Spleen (tissue), 11 donors: ENCODE measurements at regions not wholly inside any gene's neighbourhood (a gene's known extent, or its start where the extent isn't known, plus 50 kb on each side); places are given as distances from the start of the nearest gene placed in this dataset.

ENCODE experiments used
- DNase-seq: peaks from one replicate; pipeline ENCODE4 v3.0.0-alpha.2; 2020
- H3K27ac ChIP-seq, 8 donors: fragments of 200-600 bp; sonication (generic) in 7 of 8; 1 replicate in 4 of 8; 2 replicates in 4 of 8; pipeline versions ENCODE4 v1.5.0 to v1.8.0; 2016 to 2021; ENCODE audit warnings: inconsistent platforms in 4 of 8, mild to moderate bottlenecking in 4 of 8, moderate library complexity in 1 of 8
- H3K27me3 ChIP-seq, 7 donors: fragments of 200-600 bp; sonication (generic) in 6 of 7; replicated peaks in 1 of 7; 1 replicate in 4 of 7; 2 replicates in 3 of 7; pipeline versions ENCODE4 v1.5.0 to v1.8.0; 2016 to 2021; ENCODE audit warnings: inconsistent platforms in 3 of 7, mild to moderate bottlenecking in 1 of 7
- H3K36me3 ChIP-seq, 6 donors: fragments of 200-600 bp; sonication (generic) in 5 of 6; 1 replicate in 4 of 6; 2 replicates in 2 of 6; pipeline versions ENCODE4 v1.5.0 to v1.8.0; 2016 to 2021; ENCODE audit warnings: inconsistent platforms in 2 of 6
- H3K4me1 ChIP-seq, 6 donors: fragments of 200-600 bp; sonication (generic) in 5 of 6; 1 replicate in 3 of 6; 2 replicates in 3 of 6; pipeline versions ENCODE4 v1.5.0 to v1.8.0; 2016 to 2021; ENCODE audit warnings: inconsistent platforms in 3 of 6
- H3K4me3 ChIP-seq, 8 donors: fragments of 200-600 bp; sonication (generic) in 7 of 8; 1 replicate in 4 of 8; 2 replicates in 4 of 8; pipeline versions ENCODE4 v1.5.0 to v1.8.0; 2016 to 2021; ENCODE audit warnings: inconsistent platforms in 4 of 8, mild to moderate bottlenecking in 4 of 8, moderate library complexity in 2 of 8
- H3K9me3 ChIP-seq, 8 donors: fragments of 200-600 bp; sonication (generic) in 7 of 8; 1 replicate in 4 of 8; 2 replicates in 4 of 8; pipeline versions ENCODE4 v1.5.0 to v1.8.0; 2016 to 2021; ENCODE audit warnings: inconsistent platforms in 4 of 8
- CTCF ChIP-seq, 11 experiments: fragments of 200-600 bp in 7 of 11; fragments of 450-650 bp in 4 of 11; sonication (generic) in 4 of 11; IDR thresholded peaks in 8 of 11; conservative IDR thresholded peaks in 3 of 11; 1 replicate in 7 of 11; 2 replicates in 4 of 11; pipeline versions ENCODE4 v1.4.0 to v1.8.0; 2016 to 2021; ENCODE audit warnings: antibody characterized with exemption in 11 of 11, inconsistent platforms in 4 of 11, mild to moderate bottlenecking in 1 of 11
- POLR2A ChIP-seq, 3 donors: fragments of 450-650 bp; IDR thresholded peaks; one replicate each; pipeline ENCODE4 v1.5.1; 2017; ENCODE audit warnings: antibody characterized with exemption in 3 of 3, mild to moderate bottlenecking in 1 of 3
- POLR2AphosphoS5 ChIP-seq, 3 donors: sonication (generic); formaldehyde crosslinking; IDR thresholded peaks; one replicate each; pipeline ENCODE4 v1.5.1; 2017; ENCODE audit warnings: antibody characterized with exemption in 3 of 3
- WGBS, 5 donors: extraction: QIAGEN DNeasy Blood & Tissue Kit in 3 of 5; methylation state at CpG; one replicate each; pipeline versions ENCODE4 v1.1.5 to v1.1.7; 2013 to 2018; 5-methylcytosine and 5-hydroxymethylcytosine counted together
- intact Hi-C: fragments of 100-400 bp; cut with DNase I; formaldehyde crosslinking; loops from one replicate; pipeline ENCODE4 v1.15.0; 2023; ENCODE audit warnings: low total_unique reads
- donor health status: healthy with polysubstance abuse.
- donor health status: DM: no; HTN: no; CAD: no; lungs with moderate emphysema.
- donor health status: DM: no; HTN: no; CAD: no.
- donor health status: Bipolar disorder and iron deficiency.
- donor health status: healthy.
- donor health status: DM: no; HTN: no; CAD: no.
- donor health status: DM: yes; HTN: yes; CAD: no.

- no peaks in the 10 kb centered on the region for H3K4me1 ChIP-seq
- no peak overlapping the region for H3K4me3 ChIP-seq
- no peak overlapping the region for H3K27ac ChIP-seq
- DNase-seq, result no peak
- no peaks in the 10 kb centered on the region for H3K27me3 ChIP-seq
- no peak for TF ChIP-seq POLR2AphosphoS5 (IDR thresholded peaks at IDR 0.05)
- TF ChIP-seq CTCF (IDR thresholded peaks at IDR 0.05 in 8 of 11, conservative IDR thresholded peaks at IDR 0.05 in 3 of 11), result no peak
- no peak for TF ChIP-seq POLR2A (IDR thresholded peaks at IDR 0.05)
- H3K9me3 ChIP-seq, result no peaks in the 10 kb centered on the region
- 65 to 86% (median 82%) methylated on average over 3 of the region's 3 CpGs for WGBS, 5 donors
- no peaks in the 10 kb centered on the region for H3K36me3 ChIP-seq
- intact Hi-C loops, result no loop called here
These were observed 127.6 kb upstream of the SYNDIG1 start for GRCh38 chr20:24341781-24342180.

- DNase-seq, result no peak
- Histone ChIP-seq H3K4me1 (no peaks in the 10 kb centered on the region), H3K9me3 (no peaks in the 10 kb centered on the region), H3K36me3 (no peaks in the 10 kb centered on the region), H3K4me3 (no peak overlapping the region), H3K27me3 (no peaks in the 10 kb centered on the region), H3K27ac (no peak overlapping the region)
- TF ChIP-seq POLR2A (IDR thresholded peaks at IDR 0.05), result no peak
- TF ChIP-seq CTCF (IDR thresholded peaks at IDR 0.05 in 8 of 11, conservative IDR thresholded peaks at IDR 0.05 in 3 of 11), result no peak
- TF ChIP-seq POLR2AphosphoS5 (IDR thresholded peaks at IDR 0.05), result no peak
- intact Hi-C loops, result no loop called here
- 85 to 100% (median 90%) methylated on average over 2 of the region's 2 CpGs for WGBS, 5 donors
These were observed 128.5 kb upstream of the SYNDIG1 start for GRCh38 chr20:24340933-24341332.

GRCh38 chr20:24339210-24339641 lies 130.2 kb upstream of the SYNDIG1 start:
- Histone ChIP-seq H3K4me3 (no peak overlapping the region), H3K36me3 (no peaks in the 10 kb centered on the region), H3K4me1 (no peaks in the 10 kb centered on the region), H3K9me3 (no peaks in the 10 kb centered on the region), H3K27me3 (no peaks in the 10 kb centered on the region), H3K27ac (no peak overlapping the region)
- TF ChIP-seq POLR2AphosphoS5 (IDR thresholded peaks at IDR 0.05) (no peak), POLR2A (IDR thresholded peaks at IDR 0.05) (no peak), CTCF (IDR thresholded peaks at IDR 0.05 in 8 of 11, conservative IDR thresholded peaks at IDR 0.05 in 3 of 11) (no peak)
- DNase-seq, result no peak
- WGBS, 5 donors, result 78 to 90% (median 84%) methylated on average over 5 of the region's 5 CpGs
- intact Hi-C loops, result no loop called here

- Histone ChIP-seq H3K27ac (no peak overlapping the region), H3K4me3 (no peak overlapping the region), H3K4me1 (no peaks in the 10 kb centered on the region), H3K27me3 (no peaks in the 10 kb centered on the region), H3K36me3 (no peaks in the 10 kb centered on the region), H3K9me3 (no peaks in the 10 kb centered on the region)
- WGBS, 5 donors, result 79 to 91% (median 81%) methylated on average over 5 of the region's 5 CpGs
- intact Hi-C loops, result no loop called here
- DNase-seq, result no peak
- no peak for TF ChIP-seq POLR2AphosphoS5 (IDR thresholded peaks at IDR 0.05)
- TF ChIP-seq POLR2A (IDR thresholded peaks at IDR 0.05), result no peak
- TF ChIP-seq CTCF (IDR thresholded peaks at IDR 0.05 in 8 of 11, conservative IDR thresholded peaks at IDR 0.05 in 3 of 11), result no peak
These were observed 131.9 kb upstream of the SYNDIG1 start for GRCh38 chr20:24337551-24337950.
